Kidney (tissue), 13 donors: ENCODE measurements at regions not wholly inside any gene's neighbourhood (a gene's known extent, or its start where the extent isn't known, plus 50 kb on each side); places are given as distances from the start of the nearest gene placed in this dataset.
A peak's percentile ranks its signal among the peaks of the same experiment; 100 is the strongest.

Experiments
- DNase-seq, 5 donors: peaks; one replicate each; pipeline ENCODE4 v3.0.0-alpha.2; 2013 to 2020
- FAIRE-seq: peaks from 2 replicates; lab custom pipeline; 2012; peaks lifted over from hg19 to GRCh38; lab: Jason Lieb, UNC
- H3K27ac ChIP-seq, 2 donors: one replicate each; pipeline ENCODE4 v1.7.0; 2013; ENCODE audit warnings: low read depth in 2 of 2, low read length in 2 of 2, inconsistent platforms in 1 of 2
- H3K27me3 ChIP-seq: one replicate; pipeline ENCODE4 v1.7.1; 2013; ENCODE audit warnings: low read length, inconsistent platforms; ENCODE audit not compliant: control insufficient read depth, insufficient read depth
- H3K36me3 ChIP-seq, 3 donors: one replicate each; pipeline versions ENCODE4 v1.7.0 to v1.7.1; 2013; ENCODE audit warnings: low read length in 3 of 3, control low read depth in 1 of 3, inconsistent platforms in 1 of 3; ENCODE audit not compliant: insufficient read depth in 3 of 3, control insufficient read depth in 2 of 3
- H3K4me1 ChIP-seq, 3 donors: one replicate each; pipeline versions ENCODE4 v1.7.0 to v1.7.1; 2013; ENCODE audit warnings: low read length in 3 of 3, inconsistent platforms in 1 of 3, low read depth in 1 of 3; ENCODE audit not compliant: control insufficient read depth in 2 of 3, insufficient read depth in 2 of 3
- H3K4me3 ChIP-seq, 3 donors: one replicate each; pipeline versions ENCODE4 v1.7.0 to v1.8.1; 2013; ENCODE audit warnings: low read length in 3 of 3, control low read depth in 1 of 3, inconsistent platforms in 1 of 3
- H3K9ac ChIP-seq, 3 donors: one replicate each; pipeline versions ENCODE4 v1.7.0 to v1.7.1; 2013; ENCODE audit warnings: low read length in 3 of 3, control low read depth in 1 of 3, inconsistent platforms in 1 of 3
- H3K9me3 ChIP-seq, 3 donors: one replicate each; pipeline versions ENCODE4 v1.7.0 to v1.7.1; 2013; ENCODE audit warnings: low read length in 3 of 3, control low read depth in 1 of 3, inconsistent platforms in 1 of 3; ENCODE audit not compliant: control insufficient read depth in 2 of 3, insufficient read depth in 1 of 3
- CTCF ChIP-seq: IDR thresholded peaks from 3 replicates; pipeline ENCODE4 v1.5.1; 2012; ENCODE audit warnings: mild to moderate bottlenecking, moderate library complexity, borderline replicate concordance; ENCODE audit not compliant: insufficient read depth; ENCODE audit errors: extremely low read depth
- intact Hi-C: fragments of 100-400 bp; cut with DNase I; formaldehyde crosslinking; loops from one replicate; pipeline ENCODE4 v1.11.1; 2022
- donor health status: control.
- donor health status: control.
- donor health status: control.
- donor health status: control.
- donor health status: control.
- donor health status: DM: yes; HTN: yes; CAD: no.
- donor health status: Normal renal cell carcinoma (clear cell type).

- H3K9me3 ChIP-seq: no peaks in the 10 kb centered on the region
- no peak for TF ChIP-seq CTCF
- H3K27ac ChIP-seq: no peak overlapping the region
- no peaks in the 10 kb centered on the region for H3K36me3 ChIP-seq
- no peaks in the 10 kb centered on the region for H3K4me1 ChIP-seq
- intact Hi-C loops: no loop called here
- H3K4me3 ChIP-seq: no peak overlapping the region
- DNase-seq (peak in 3 of 5 donors; percentile 24 to 31 (median 27)), FAIRE-seq (no peak)
- no peak overlapping the region for H3K9ac ChIP-seq
- no peaks in the 10 kb centered on the region for H3K27me3 ChIP-seq
Measured at GRCh38 chr1:233459968-233460367, 132.4 kb downstream of the MAP3K21 start.

GRCh38 chr1:233460692-233461091 lies 133.2 kb downstream of the MAP3K21 start:
- H3K9ac ChIP-seq: no peak overlapping the region
- H3K36me3 ChIP-seq: no peaks in the 10 kb centered on the region
- no peak for DNase-seq
- no peak for FAIRE-seq
- no peaks in the 10 kb centered on the region for H3K9me3 ChIP-seq
- no peak for TF ChIP-seq CTCF
- no peaks in the 10 kb centered on the region for H3K27me3 ChIP-seq
- no peak overlapping the region for H3K27ac ChIP-seq
- no peak overlapping the region for H3K4me3 ChIP-seq
- no peaks in the 10 kb centered on the region for H3K4me1 ChIP-seq
- intact Hi-C loops: no loop called here

DNA sequence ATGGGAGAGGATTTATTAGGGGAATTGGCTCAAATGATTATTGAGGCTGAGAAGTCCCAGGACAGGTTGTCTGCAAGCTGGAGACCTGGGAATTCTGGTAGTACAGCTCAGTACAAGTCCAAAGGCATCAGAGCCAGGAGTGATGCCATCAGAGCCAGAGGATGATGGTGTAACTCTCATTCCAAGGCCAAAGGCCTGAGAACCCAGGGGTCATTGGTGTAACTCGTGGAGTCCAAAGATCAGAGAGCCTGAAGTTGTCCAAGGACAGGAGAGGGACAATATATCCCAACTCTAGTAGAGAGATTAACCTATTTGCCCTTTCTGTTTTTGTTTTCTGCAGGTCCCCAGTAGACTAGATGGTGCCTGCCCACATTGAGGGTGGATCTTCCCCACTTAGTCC lies 134.3 kb downstream of the MAP3K21 start:
- FAIRE-seq (no peak), DNase-seq (no peak)
- Histone ChIP-seq H3K9ac (no peak overlapping the region), H3K4me1 (no peaks in the 10 kb centered on the region), H3K27ac (no peak overlapping the region), H3K27me3 (no peaks in the 10 kb centered on the region), H3K4me3 (no peak overlapping the region), H3K9me3 (no peaks in the 10 kb centered on the region), H3K36me3 (no peaks in the 10 kb centered on the region)
- TF ChIP-seq CTCF: no peak
- intact Hi-C loops: no loop called here

DNA sequence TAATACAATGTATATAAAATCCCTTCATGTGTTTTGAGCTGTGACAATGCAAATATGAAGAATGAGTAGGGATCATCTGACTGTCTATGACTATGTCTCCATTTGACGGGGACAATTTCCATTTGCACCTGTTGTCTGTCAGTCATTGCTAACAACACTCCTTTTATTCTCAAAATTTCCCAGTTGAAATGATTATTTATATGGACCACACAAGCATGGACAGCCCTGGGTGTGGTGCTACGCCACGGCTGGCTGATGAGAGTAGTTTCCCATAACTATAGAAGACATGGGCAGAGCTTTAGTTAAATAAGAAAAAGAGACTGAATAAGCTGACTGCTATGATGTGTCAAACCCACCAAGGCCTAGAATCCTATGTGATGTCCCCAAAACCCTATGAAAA lies 135.8 kb downstream of the MAP3K21 start:
- Histone ChIP-seq H3K4me3 (no peak overlapping the region), H3K27me3 (no peaks in the 10 kb centered on the region), H3K36me3 (no peaks in the 10 kb centered on the region), H3K9ac (no peak overlapping the region), H3K9me3 (no peaks in the 10 kb centered on the region), H3K27ac (no peak overlapping the region), H3K4me1 (no peaks in the 10 kb centered on the region)
- no peak for FAIRE-seq
- DNase-seq: no peak
- no peak for TF ChIP-seq CTCF
- intact Hi-C loops: no loop called here
